ENCODE measurements at regions not wholly inside any gene's neighbourhood (a gene's known extent, or its start where the extent isn't known, plus 50 kb on each side); places are given as distances from the start of the nearest gene placed in this dataset.
A peak's percentile ranks its signal among the peaks of the same experiment; 100 is the strongest.

GRCh38 chr11:32016111-32016510 is 74.8 kb upstream of the RCN1 start:
- Mint-ChIP-seq H3K36me3 (ENCODE audit: low read depth) (no peaks in the 10 kb centered on the region), H3K4me1 (no peaks in the 10 kb centered on the region), H3K4me3 (no peak overlapping the region), H3K27ac (no peak overlapping the region), H3K27me3 (peaks cover 12% of the 10 kb centered on the region), H3K9me3 (no peaks in the 10 kb centered on the region)
- no peak for DNase-seq
- ChIA-PET CTCF (interaction anchor here (1.0 kb wide), 1 partner anchor 9 kb away, joined by 3 read pairs; no protein-coding TSS in a partner anchor), POLR2A (no interaction called here)

- Mint-ChIP-seq H3K4me3 (no peak overlapping the region), H3K9me3 (no peaks in the 10 kb centered on the region), H3K4me1 (no peaks in the 10 kb centered on the region), H3K27ac (no peak overlapping the region), H3K27me3 (peaks cover 13% of the 10 kb centered on the region), H3K36me3 (ENCODE audit: low read depth) (no peaks in the 10 kb centered on the region)
- no peak for DNase-seq
- ChIA-PET POLR2A (no interaction called here), CTCF (interaction anchor here (1.0 kb wide), 1 partner anchor 8 kb away, joined by 3 read pairs; no protein-coding TSS in a partner anchor)
Observed at GRCh38 chr11:32015427-32015826, 75.4 kb upstream of the RCN1 start.

GRCh38 chr11:32013603-32014002 is 77.3 kb upstream of the RCN1 start:
- H3K36me3 Mint-ChIP-seq (ENCODE audit: low read depth): no peaks in the 10 kb centered on the region
- H3K4me3 Mint-ChIP-seq: no peak overlapping the region
- H3K27me3 Mint-ChIP-seq: peaks cover 14% of the 10 kb centered on the region
- DNase-seq: no peak
- ChIA-PET POLR2A (no interaction called here), CTCF (no interaction called here)
- H3K4me1 Mint-ChIP-seq: no peaks in the 10 kb centered on the region
- no peaks in the 10 kb centered on the region for H3K9me3 Mint-ChIP-seq
- no peak overlapping the region for H3K27ac Mint-ChIP-seq

- H3K4me1 Mint-ChIP-seq: no peaks in the 10 kb centered on the region
- no peaks in the 10 kb centered on the region for H3K9me3 Mint-ChIP-seq
- H3K27me3 Mint-ChIP-seq: peaks cover 16% of the 10 kb centered on the region
- H3K4me3 Mint-ChIP-seq: no peak overlapping the region
- H3K36me3 Mint-ChIP-seq (ENCODE audit: low read depth): no peaks in the 10 kb centered on the region
- DNase-seq: no peak
- no peak overlapping the region for H3K27ac Mint-ChIP-seq
- ChIA-PET POLR2A (no interaction called here), CTCF (no interaction called here)
Observed at GRCh38 chr11:32012049-32012448, 78.8 kb upstream of the RCN1 start.

GRCh38 chr11:32008880-32009551 is 81.9 kb upstream of the RCN1 start:
- DNase-seq: no peak
- POLR2A ChIA-PET: no interaction called here
- Mint-ChIP-seq H3K27me3 (peaks cover 15% of the 10 kb centered on the region), H3K9me3 (no peaks in the 10 kb centered on the region), H3K36me3 (ENCODE audit: low read depth) (no peaks in the 10 kb centered on the region), H3K4me3 (no peak overlapping the region), H3K4me1 (no peaks in the 10 kb centered on the region), H3K27ac (no peak overlapping the region)
- CTCF ChIA-PET: interaction anchor here (1.0 kb wide), 1 partner anchor 157 kb away, joined by 3 read pairs; no protein-coding TSS in a partner anchor

- ChIA-PET POLR2A (no interaction called here), CTCF (interaction anchor here (0.7 to 1.4 kb wide), 10 partner anchors 8 to 900 kb away, joined by 3 to 6 read pairs (median 4); no protein-coding TSS in a partner anchor)
- no peak for DNase-seq
- Mint-ChIP-seq H3K9me3 (no peaks in the 10 kb centered on the region), H3K36me3 (ENCODE audit: low read depth) (no peaks in the 10 kb centered on the region), H3K4me3 (no peak overlapping the region), H3K4me1 (no peaks in the 10 kb centered on the region), H3K27me3 (peaks cover 16% of the 10 kb centered on the region), H3K27ac (no peak overlapping the region)
Observed at GRCh38 chr11:32006799-32007388, 84.0 kb upstream of the RCN1 start.

GRCh38 chr11:32005786-32006416 is 85.0 kb upstream of the RCN1 start:
- Mint-ChIP-seq H3K4me3 (no peak overlapping the region), H3K4me1 (no peaks in the 10 kb centered on the region), H3K27ac (no peak overlapping the region), H3K27me3 (peaks cover 16% of the 10 kb centered on the region), H3K36me3 (ENCODE audit: low read depth) (no peaks in the 10 kb centered on the region), H3K9me3 (no peaks in the 10 kb centered on the region)
- no peak for DNase-seq
- CTCF ChIA-PET: no interaction called here
- POLR2A ChIA-PET: no interaction called here

- POLR2A ChIA-PET: interaction anchor here (0.6 kb wide), 1 partner anchor 466 kb away, joined by 4 read pairs; no protein-coding TSS in a partner anchor
- CTCF ChIA-PET: interaction anchor here (1.0 kb wide), 2 partner anchors 172 to 896 kb away, joined by 3 read pairs; no protein-coding TSS in a partner anchor
Observed at GRCh38 chr11:32003335-32003734, 87.5 kb upstream of the RCN1 start.

GRCh38 chr11:32002311-32002710 is 88.6 kb upstream of the RCN1 start:
- H3K4me1 Mint-ChIP-seq: no peaks in the 10 kb centered on the region
- H3K36me3 Mint-ChIP-seq (ENCODE audit: low read depth): no peaks in the 10 kb centered on the region
- H3K27me3 Mint-ChIP-seq: peaks cover 9% of the 10 kb centered on the region
- H3K4me3 Mint-ChIP-seq: no peak overlapping the region
- H3K27ac Mint-ChIP-seq: no peak overlapping the region
- ChIA-PET POLR2A (no interaction called here), CTCF (no interaction called here)
- H3K9me3 Mint-ChIP-seq: no peaks in the 10 kb centered on the region
- no peak for DNase-seq

More at GRCh38 chr11:32003335-32003734, 87.5 kb upstream of the RCN1 start:
- Mint-ChIP-seq H3K4me1 (no peaks in the 10 kb centered on the region), H3K27ac (no peak overlapping the region), H3K36me3 (ENCODE audit: low read depth) (no peaks in the 10 kb centered on the region), H3K4me3 (no peak overlapping the region), H3K27me3 (peaks cover 11% of the 10 kb centered on the region), H3K9me3 (no peaks in the 10 kb centered on the region)
- no peak for DNase-seq

GRCh38 chr11:31997955-31998354 is 92.9 kb upstream of the RCN1 start:
- CTCF ChIA-PET: interaction anchor here (1.2 kb wide), 1 partner anchor 9 kb away, joined by 3 read pairs; no protein-coding TSS in a partner anchor
- H3K4me1 Mint-ChIP-seq: peaks cover 18% of the 10 kb centered on the region
- no peak overlapping the region for H3K4me3 Mint-ChIP-seq
- no peaks in the 10 kb centered on the region for H3K9me3 Mint-ChIP-seq
- H3K27me3 Mint-ChIP-seq: peaks cover 6% of the 10 kb centered on the region
- POLR2A ChIA-PET: no interaction called here
- DNase-seq: no peak
- H3K36me3 Mint-ChIP-seq (ENCODE audit: low read depth): no peaks in the 10 kb centered on the region
- H3K27ac Mint-ChIP-seq: no peak overlapping the region

- ChIA-PET CTCF (interaction anchor here (0.8 to 1.5 kb wide), 2 partner anchors 11 to 38 kb away, joined by 3 to 4 read pairs; no protein-coding TSS in a partner anchor), POLR2A (interaction anchor here (0.6 kb wide), 1 partner anchor 930 kb away, joined by 3 read pairs; no protein-coding TSS in a partner anchor)
- Mint-ChIP-seq H3K4me1 (peaks cover 18% of the 10 kb centered on the region), H3K27me3 (no peaks in the 10 kb centered on the region), H3K9me3 (no peaks in the 10 kb centered on the region), H3K36me3 (ENCODE audit: low read depth) (no peaks in the 10 kb centered on the region), H3K27ac (no peak overlapping the region), H3K4me3 (no peak overlapping the region)
- no peak for DNase-seq
Observed at GRCh38 chr11:31996159-31996881, 94.6 kb upstream of the RCN1 start.

- DNase-seq: peak; percentile 26
- H3K36me3 Mint-ChIP-seq (ENCODE audit: low read depth): no peaks in the 10 kb centered on the region
- ChIA-PET CTCF (interaction anchor here (0.8 to 1.5 kb wide), 2 partner anchors 12 to 38 kb away, joined by 3 to 4 read pairs; no protein-coding TSS in a partner anchor), POLR2A (no interaction called here)
- peak overlapping the region; percentile 27 for H3K27ac Mint-ChIP-seq
- peak overlapping the region; percentile 55 for H3K4me3 Mint-ChIP-seq
- no peaks in the 10 kb centered on the region for H3K9me3 Mint-ChIP-seq
- no peaks in the 10 kb centered on the region for H3K27me3 Mint-ChIP-seq
- H3K4me1 Mint-ChIP-seq: peaks cover 18% of the 10 kb centered on the region
Observed at GRCh38 chr11:31995525-31996094, 95.3 kb upstream of the RCN1 start.

All from activated CD4-positive, alpha-beta memory T cell treated with anti-CD3 and anti-CD28 coated beads, Interleukin-2, amount 10 ng/mL, durations not matched to agents 7 days and 5 days (primary cell).